C1 segment of cervical spinal cord (tissue), 14 donors: ENCODE measurements at regions not wholly inside any gene's neighbourhood (a gene's known extent, or its start where the extent isn't known, plus 50 kb on each side); places are given as distances from the start of the nearest gene placed in this dataset.

Experiments used
- DNase-seq, 14 donors: peaks; one replicate each; lab custom pipeline; 2025; lab: John Stamatoyannopoulos, UW

DNA sequence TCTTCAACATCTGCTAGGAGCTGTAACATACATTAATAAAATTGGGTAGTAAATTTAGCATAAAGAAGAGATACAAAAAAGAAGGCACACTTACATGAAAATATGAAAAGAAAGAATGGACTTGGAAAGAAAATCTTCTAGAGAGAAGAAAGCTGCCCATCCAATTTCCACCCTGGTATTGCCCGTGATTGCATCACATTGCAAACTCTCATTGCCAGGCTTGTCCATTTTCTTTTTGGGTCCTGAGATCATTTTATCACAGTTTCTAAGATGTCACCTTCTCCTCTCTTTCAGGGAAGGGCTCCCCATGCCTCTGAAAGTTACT lies 321.5 kb downstream of the RND3 start:
- DNase-seq = no peak

DNA sequence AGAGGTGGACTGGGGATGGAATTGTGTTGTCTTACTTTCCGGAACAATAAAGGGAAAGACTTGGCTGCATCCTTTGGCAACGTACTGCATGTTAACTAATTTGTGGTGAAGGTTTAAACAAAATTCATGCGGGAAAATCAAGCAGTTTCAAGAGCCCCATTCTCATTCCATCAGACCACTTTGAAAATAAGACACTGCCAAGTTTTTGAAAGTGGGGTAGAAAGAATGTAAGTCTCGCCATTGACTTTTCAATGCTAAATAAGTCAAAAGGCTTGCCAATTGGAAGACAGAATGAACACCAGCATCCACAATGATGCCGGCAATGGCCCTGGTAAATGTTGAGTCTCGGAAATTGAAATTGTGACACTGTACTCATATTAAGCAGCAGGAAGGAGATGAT lies 322.0 kb downstream of the RND3 start:
- DNase-seq = no peak

DNA sequence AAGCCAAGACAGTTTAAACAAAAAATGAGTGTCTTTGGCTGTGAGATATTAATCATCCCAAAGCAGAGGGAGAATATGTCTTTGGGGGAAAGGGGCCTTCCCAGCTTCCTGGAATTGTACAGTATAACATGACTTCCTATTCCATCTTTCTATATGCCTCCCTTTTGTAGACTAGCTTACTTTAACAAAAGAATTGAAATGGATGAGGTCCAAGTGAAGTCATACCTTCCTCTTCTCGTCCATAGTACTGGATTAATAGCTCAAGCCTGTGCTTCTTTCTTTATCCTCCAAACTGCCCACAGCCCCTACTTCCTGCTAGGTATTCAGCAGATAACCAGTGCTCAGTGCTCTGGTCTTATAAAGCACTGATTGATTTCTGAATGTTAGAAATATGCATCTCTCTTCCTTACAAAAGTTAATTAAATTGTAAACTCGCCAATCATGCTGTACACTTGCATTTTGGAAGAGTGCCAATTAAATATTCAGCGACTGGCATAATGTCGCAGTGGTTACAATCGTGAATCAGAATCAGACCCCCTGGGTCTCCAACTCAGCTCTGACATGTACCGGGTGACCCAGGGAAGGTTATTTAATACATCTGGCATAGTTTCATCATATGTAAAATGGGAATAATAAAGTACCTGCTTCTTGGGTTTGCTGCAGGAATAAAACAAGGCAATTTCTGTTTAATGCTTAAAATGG lies 325.1 kb downstream of the RND3 start:
- no peak for DNase-seq

DNA sequence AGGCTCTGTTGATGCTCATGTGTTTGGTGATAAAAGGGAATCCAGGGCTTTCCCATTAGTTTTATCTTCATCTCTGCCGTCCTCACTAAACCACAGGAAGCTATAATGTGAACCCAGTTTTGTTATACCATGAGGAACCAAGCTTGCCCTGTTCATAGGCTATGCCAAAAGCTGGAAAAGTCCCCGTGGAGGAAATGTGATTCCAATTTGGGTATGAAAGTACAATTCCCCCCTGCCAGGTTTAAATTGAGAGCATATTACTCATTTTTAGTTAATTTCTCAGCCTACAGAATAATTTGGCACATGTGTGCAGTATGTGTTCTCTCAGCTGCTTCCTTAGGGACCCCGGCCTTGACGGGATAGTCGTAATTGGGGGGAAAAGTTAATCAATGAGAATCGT lies 327.4 kb downstream of the RND3 start:
- DNase-seq = no peak

DNA sequence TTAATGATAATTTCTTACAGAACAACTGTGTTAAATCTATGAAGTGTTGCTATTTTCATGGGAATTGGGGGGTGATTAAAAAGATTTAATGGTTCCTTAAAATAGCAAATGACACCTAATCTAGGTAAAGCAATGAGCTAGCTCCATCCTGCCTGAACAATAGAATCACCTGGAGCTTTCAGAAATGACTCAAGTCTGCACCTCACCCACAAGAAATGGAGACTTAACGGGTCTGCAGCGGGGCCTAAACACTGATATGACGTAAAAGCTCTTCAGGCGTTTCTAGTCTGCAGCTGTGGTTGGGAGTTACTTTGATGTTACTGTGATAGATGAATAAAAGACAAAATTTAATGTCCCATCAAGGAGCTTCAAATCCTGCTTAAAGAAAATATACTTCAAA lies 328.2 kb downstream of the RND3 start:
- DNase-seq = no peak

DNA sequence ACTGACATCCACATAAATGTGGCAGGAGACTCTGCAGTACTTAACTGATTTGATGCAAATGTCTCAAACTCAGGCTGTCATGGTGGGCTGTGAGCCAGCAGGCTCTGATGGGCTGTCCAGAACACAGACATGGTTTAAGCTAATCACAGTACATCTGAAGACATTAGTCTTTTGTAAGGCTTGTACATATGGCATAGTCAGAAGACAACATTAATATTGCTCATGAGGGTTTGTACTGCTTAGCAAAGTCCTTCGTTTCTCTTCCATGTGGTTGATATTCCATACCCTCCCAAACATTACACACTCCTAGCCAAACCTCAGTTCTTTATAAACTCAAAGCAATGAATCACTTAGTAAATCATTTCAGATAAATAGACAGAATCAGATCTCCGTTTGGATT lies 330.6 kb downstream of the RND3 start:
- DNase-seq = no peak

DNA sequence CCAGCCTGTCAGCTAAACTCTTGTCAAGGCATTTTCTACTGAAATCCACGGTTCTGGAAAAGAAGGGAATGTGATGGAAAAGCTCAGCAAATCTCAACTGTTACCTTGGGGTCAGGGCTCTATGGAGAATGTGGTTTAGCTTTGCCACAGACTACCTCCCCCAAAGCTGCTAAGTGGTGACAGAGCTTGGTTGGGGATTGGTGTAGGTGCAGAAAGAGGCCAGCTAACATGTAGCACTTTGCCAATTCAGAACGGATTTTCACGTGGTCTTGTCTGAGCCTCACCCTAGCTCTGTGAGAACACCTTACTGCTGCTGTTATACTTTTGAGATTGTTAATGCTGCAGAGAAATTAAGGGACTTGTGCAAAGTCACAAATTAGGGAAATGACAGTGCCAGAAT lies 331.1 kb downstream of the RND3 start:
- no peak for DNase-seq

DNA sequence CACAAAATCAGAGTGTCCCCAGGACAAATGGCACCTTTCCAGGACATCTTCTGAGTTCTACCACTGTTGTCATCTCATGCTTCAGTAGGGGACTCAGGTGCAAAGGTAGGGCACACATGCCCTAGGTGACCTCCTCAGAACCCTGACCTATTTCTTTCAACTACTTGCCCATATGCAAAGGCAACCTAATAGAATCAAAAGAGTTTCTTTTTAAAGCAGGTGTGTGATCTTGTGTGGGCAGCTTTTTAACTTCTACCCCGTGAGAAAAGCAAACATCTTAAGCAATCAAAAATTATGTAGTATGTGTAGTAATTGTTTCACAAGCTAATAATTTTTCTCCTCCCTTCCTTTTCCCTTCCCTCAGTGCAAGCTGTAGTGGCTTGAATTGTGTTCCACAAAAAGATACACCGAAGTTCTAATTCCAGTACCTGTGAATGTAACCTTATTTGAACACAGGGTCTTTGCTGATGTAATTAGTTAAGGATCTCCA lies 333.1 kb downstream of the RND3 start:
- no peak for DNase-seq

DNA sequence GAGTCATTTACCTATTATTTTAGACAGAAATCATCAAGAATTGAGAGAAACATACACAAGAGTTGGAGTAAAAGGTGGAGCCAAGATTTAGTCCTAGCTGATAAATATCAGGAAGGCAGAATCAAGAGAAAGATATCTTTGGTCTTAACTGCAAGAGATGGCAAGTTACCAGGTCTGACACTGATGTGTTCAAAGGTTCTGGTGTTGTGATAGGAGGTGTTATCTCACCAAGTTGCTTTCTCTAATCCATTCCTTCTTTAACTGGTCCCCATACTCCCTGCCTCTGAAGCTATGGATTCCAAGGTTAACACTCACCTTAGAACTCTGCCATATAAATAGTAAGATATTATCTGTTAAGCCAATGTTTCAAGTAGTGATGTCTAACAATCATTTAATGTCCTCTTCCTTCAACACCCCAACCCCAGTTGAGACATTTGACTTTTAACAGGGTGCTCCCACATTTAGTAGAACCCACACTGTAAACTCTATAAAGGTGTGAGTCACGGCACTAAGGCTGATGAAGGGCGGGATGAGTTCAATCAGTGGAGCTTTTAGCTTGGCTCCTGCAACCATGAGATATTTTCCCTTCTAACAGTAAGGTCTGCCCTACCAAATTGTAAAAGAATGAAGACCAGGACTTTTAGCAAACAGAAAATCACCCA lies 333.7 kb downstream of the RND3 start:
- DNase-seq = no peak

DNA sequence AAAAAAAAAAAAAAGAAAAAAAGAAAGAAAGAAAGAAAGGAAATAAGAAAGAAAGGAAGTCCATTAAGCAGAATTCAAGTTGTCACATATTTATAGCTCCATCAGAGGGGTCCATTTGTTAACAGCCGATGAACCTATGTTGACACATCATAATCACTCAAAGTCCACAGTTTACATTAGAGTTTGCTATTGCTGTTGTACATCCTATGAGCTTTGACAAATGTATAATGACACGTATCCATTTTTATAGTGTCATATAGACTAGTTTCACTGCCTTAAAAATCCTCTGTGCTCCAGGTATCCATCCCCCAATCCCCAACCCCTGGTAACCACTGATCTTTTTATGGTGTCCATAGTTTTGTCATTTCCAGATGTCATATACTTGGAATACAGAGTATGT lies 335.2 kb downstream of the RND3 start:
- DNase-seq = no peak

DNA sequence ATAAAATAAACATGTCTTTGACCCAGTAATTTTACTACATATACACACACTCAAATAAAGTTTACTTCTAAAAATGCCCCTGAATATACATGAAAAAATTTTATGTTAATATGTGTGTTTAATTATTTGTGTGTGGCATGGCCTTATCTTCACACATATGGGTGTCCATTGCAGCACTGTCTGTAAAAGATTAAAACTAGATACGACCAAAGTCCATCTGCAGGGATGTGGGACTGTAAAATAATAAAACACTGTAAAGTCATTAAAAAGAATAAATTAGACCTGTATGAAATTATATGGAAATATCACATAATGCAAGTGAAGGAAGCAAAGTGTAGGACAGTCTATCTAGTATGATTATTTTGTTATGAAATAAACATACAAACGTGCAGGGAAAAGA lies 337.3 kb downstream of the RND3 start:
- DNase-seq = no peak

DNA sequence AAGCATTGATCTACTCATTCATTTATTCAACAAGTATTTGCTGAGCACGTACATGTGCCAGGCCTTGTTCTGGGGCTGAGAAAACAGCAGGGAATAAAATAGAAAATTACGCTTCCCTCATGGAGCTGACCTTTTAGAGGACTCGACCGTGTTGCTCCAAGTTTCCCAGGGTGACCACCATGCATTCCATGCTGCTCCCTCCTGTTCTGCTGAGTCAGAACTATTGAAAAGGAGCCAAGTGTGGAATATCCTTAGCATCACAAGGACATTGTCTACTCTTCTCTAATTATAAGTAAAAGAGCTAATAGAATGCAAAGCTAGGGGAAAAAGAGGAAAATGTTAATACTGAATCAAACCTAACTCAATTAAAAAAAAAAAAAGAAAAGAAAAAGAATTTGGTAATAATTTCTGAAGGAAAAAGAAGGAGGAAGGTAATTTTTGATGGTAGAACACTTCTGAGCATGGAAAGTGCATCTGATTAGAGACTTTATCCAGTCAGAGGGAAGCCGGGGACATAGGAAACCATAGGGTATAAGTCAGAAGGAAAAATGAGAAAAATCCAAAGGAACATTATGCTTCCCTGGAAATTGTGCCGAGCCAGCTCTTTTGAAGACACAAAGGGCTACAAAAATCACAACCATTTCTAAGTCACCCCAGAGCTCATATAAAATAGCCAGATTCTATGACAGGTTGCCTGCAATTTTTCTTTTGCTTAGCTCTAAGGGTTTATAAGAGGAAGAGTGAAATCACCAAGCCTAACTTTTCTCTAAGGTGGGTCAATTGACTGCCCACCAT lies 339.4 kb downstream of the RND3 start:
- DNase-seq = no peak

DNA sequence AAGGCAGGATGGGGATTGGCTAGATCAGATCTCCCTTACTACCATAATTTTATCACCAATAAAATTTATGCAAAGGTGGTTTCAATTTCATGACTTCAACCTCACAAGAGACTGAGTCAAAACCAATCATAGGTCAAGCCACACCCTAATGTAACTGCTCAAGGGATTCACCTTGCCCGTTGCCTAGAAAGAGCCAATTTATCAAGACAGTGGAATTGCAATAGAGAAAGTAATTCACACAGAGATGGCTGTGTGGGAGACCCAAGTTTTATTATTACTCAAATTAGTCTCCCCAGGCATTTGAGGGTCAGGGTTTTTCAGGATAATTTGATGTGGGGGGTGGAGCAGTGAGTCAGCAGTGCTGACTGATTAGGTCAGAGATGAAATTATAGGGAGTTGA lies 340.6 kb downstream of the RND3 start:
- DNase-seq = no peak

DNA sequence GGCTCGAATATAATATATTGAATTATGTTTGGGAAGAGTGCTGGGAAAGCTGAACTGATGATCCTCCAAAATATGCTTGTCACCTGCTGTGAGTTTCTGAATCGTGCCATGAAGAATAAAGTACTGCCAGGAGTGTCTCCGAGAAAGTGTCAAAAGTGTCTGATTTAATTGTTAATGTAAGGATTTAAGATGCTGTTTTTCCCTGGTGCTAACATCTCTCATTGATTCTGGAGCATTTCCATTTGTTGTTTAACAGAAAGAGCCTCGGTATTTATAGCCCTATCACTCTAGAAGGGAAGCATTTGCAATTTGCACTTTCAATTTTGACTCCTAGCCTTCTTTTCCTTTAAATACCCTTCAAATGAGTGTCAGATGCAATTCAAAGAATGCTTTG lies 342.2 kb downstream of the RND3 start:
- DNase-seq = no peak

DNA sequence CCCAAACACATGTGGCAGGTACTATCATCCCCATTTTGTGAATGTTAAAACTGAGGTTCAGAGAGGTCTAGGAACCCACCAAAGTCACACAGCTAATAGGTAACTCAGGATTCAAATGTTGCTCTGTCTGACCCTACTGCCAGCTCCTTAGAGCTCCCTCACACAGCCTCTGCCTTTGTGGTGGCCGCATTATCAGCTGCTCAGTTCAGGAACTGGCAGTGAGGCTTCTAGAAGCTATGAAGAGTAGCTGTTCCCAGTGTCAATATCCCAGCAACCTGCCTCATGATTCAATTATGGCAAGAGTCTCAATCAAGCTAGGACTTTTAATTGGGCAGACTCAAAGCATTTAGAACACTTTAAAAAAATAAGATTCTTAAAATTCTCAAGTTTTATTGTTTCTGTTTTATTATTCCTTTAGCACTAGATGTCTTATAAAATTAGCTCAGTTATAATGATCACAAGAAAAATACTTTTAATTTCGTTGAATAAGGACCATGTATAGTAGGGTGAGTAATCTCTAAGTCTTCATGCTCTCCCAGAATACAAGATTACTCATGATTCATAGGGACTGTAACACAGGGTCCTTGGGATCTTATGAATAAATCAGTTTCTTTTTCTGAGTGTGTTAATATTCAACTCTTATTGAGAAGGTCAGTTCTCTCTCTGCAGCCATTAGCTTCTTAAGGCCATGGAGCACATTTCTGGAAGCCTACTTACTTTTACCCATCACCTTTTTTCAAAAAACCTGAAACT lies 342.7 kb downstream of the RND3 start:
- DNase-seq = no peak

DNA sequence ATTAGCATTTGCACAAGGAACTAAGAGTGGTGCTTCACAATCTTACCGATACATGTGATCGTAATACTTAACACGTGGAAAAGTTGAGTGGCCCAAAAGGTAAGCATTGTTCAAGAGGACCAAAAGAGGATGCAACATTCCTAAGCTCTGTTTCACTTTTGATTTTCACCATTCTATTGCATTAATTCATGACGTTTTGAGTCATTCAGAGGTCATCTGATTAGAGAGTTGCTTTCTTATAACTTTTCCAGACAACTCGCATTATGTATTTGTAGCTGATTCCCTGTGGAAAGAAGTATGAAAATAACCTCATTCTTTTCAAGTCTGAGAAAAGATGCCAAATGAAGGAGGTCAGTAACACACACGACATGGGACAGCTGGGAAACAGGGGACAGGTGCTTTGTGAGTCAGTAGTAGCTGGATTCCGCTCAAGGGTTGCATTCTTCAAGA lies 344.4 kb downstream of the RND3 start:
- no peak for DNase-seq

DNA sequence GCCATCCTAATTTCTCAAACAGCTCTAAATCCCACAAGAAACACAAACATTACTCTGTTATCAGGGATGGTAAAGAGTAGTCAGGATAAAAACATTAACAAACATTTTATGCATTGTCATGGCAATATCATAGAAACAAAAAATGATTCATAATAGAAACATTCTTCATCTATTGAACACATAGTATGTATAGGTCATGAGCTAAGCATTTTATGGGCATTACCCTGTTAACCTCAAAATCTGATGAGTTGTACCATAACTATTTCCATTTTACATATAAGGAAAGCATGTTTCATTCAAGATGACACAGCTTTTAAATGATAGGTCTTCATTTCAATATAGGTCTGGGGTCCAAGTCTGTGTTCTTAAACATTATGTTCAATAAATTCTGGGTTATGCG lies 344.9 kb downstream of the RND3 start:
- DNase-seq = no peak

DNA sequence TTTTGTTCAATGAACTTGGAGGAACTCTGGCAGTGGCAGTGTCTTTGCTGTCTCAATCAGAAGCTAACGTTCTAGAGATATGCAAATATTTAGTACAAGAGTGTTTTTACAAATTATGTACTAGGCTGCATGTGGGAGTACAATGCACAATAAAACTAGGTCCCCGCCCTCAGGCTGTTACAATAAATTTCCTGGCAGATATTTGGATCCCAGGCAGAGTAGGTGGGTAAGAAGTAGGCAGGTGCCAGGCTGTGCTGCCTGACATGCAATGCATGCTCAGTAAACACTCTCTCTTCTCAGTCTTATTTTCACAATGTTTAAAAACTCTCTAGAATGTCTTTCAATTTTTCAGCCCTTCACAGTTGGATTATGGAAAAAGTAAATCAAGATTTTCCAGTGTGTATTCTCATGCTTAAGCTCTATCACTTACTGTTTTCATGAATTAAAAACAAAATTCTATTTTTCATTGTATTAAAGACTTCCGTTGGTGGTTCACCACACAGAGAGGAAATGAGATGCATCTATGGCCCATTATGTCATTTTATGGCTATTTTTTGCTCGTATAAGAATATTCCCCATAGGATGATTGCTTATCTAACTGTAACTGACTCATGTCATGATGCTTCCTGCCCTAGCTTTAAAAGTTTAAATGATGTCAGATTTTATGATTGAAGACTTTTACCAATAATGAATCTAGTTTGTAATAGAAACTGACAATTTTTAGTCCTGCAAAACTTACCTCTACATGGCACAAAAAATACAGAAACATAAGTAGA lies 346.1 kb downstream of the RND3 start:
- DNase-seq = no peak

DNA sequence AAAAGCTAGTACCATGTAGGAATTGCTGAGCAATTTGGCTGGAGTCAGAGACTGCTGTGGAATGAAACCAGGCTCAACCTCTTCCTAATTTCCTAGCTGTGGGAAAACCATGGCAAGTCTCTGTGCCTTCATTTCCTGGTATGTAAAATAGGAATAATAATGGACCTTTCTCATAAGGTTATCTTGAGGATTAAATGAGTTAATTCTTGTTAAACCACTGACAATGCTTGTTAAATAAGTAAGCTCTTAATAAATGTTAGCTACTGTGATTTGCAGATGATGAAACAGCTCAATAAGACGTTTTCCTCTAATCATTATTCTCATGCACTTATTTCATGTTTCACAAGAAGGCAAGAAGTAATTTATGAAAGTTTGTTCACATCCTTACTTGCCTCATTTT lies 346.7 kb downstream of the RND3 start:
- DNase-seq = no peak

DNA sequence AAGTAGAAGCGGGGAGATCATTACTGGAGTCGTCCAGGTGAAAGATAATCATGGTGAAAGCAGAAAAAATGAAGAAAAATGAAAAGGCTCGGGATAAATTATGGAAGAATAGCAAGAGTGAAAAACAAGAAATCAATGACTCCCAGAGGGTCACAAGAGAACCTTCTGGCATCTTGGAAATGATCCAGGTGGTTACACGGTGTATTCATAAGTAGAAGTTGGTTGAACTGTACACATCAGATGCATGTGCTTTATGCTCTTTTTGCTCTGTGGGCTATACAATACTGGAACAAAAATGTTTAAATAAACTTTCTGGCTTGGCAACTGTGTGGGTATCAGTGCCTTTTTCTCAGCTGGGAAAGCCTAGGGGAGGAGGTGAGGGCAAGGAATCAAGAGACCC lies 348.9 kb downstream of the RND3 start:
- no peak for DNase-seq

DNA sequence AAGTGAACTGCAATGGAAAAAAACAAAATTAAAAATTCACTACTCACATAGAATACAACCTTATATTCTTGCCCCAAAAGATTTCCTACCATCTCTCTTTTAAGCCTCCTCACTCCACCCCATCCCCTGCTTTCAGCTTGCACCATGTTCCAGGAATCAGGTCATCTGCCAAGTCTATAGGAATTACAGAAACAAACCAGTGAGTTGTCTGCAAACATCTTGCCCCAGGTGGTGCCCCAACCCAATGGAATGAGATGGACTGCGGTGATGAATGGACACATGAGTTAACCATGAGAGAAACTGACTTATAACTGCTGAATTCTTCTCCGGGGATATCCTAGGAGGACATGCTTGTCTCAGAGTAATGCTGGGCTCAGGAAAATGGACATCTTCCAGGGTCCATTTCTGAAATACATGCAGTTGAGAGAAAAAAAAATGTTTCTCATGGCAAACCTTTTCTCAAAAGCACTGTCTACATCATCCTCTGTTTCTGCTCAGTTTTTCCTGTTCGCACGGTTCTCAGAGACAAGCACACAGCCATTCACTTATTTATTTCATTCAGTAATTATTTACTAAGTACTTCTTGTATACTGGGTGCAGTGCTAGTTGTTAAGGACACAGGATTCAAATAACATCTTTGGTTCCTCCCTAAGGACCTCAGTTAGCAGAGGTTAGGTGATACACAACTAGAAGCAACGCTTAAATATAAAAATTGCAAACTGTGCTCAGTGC lies 350.0 kb downstream of the RND3 start:
- DNase-seq = no peak
